SK-N-SH (cell line): ENCODE measurements at regions not wholly inside any gene's neighbourhood (a gene's known extent, or its start where the extent isn't known, plus 50 kb on each side); places are given as distances from the start of the nearest gene placed in this dataset.

ENCODE experiments used
- CTCF ChIA-PET: fragments of 300-600, 350-600 bp; formaldehyde crosslinking; extraction: SDS; loops from one replicate; lab custom pipeline; 2021; lab: Yijun Ruan, JAX
- POLR2A ChIA-PET: fragments of 350-600 bp; sonication (Branson Sonifier 250); formaldehyde crosslinking; extraction: SDS; loops from one replicate; lab custom pipeline; 2020; ENCODE audit warnings: antibody characterized with exemption, inconsistent platforms; lab: Yijun Ruan, JAX
- DNase-seq: peaks from one replicate; pipeline ENCODE4 v3.0.0; 2012
- H2AFZ ChIP-seq: fragments of 200-600 bp; sonication (generic); 2 replicates; pipeline ENCODE4 v1.8.1; 2016; ENCODE audit warnings: antibody characterized with exemption, mild to moderate bottlenecking, low read depth
- H3F3A ChIP-seq: fragments of 200-600 bp; sonication (generic); replicated peaks from 2 replicates; pipeline ENCODE3; 2016; ENCODE audit warnings: antibody characterized with exemption, mild to moderate bottlenecking; ENCODE audit not compliant: insufficient read depth
- H3K27ac ChIP-seq, 2 experiments: fragments of 200-500 bp in 1 of 2; fragments of 200-600 bp in 1 of 2; sonication (Bioruptor generic) in 1 of 2; sonication (generic), shearing (Covaris generic) in 1 of 2; 2 replicates each; pipeline versions ENCODE4 v1.5.1 to v1.6.1; 2014 to 2016; ENCODE audit warnings: low read depth in 2 of 2, inconsistent platforms in 1 of 2, low read length in 1 of 2, mild to moderate bottlenecking in 1 of 2, mixed read lengths in 1 of 2
- H3K27me3 ChIP-seq: fragments of 200-600 bp; sonication (generic), shearing (Covaris generic); 2 replicates; pipeline ENCODE4 v1.6.1; 2016; ENCODE audit warnings: mixed run types; ENCODE audit not compliant: insufficient read depth
- H3K36me3 ChIP-seq, 2 experiments: fragments of 200-500 bp in 1 of 2; fragments of 200-600 bp in 1 of 2; sonication (Bioruptor generic) in 1 of 2; sonication (generic) in 1 of 2; replicated peaks in 1 of 2; 2 replicates each; pipeline versions ENCODE3 to v1.5.1; 2014 to 2016; ENCODE audit warnings: low read length in 1 of 2, mild to moderate bottlenecking in 1 of 2; ENCODE audit not compliant: insufficient read depth in 2 of 2, control insufficient read depth in 1 of 2
- H3K4me1 ChIP-seq, 2 experiments: fragments of 200-500 bp in 1 of 2; fragments of 200-600 bp in 1 of 2; sonication (Bioruptor generic) in 1 of 2; sonication (generic), shearing (Covaris generic) in 1 of 2; 2 replicates each; pipeline versions ENCODE4 v1.5.1 to v1.6.1; 2014 to 2016; ENCODE audit warnings: low read depth in 1 of 2, low read length in 1 of 2, mixed run types in 1 of 2; ENCODE audit not compliant: insufficient read depth in 2 of 2, control insufficient read depth in 1 of 2
- H3K4me2 ChIP-seq: fragments of 200-600 bp; sonication (generic), shearing (Covaris generic); 2 replicates; pipeline ENCODE4 v1.6.1; 2017; ENCODE audit warnings: mixed run types
- H3K4me3 ChIP-seq, 2 experiments: fragments of 200-500 bp in 1 of 2; fragments of 200-600 bp in 1 of 2; sonication (Bioruptor generic) in 1 of 2; sonication (generic), shearing (Covaris generic) in 1 of 2; 2 replicates each; pipeline versions ENCODE4 v1.5.1 to v1.8.1; 2014 to 2016; ENCODE audit warnings: low read depth in 2 of 2, inconsistent platforms in 1 of 2, low read length in 1 of 2, mild to moderate bottlenecking in 1 of 2, mixed read lengths in 1 of 2, moderate library complexity in 1 of 2
- H3K79me2 ChIP-seq: fragments of 200-600 bp; sonication (generic); 2 replicates; pipeline ENCODE4 v1.8.1; 2017; ENCODE audit warnings: mild to moderate bottlenecking; ENCODE audit not compliant: insufficient read depth
- H3K9ac ChIP-seq: fragments of 200-600 bp; sonication (generic); 2 replicates; pipeline ENCODE4 v1.6.1; 2017; ENCODE audit warnings: mixed run types
- H3K9me2 ChIP-seq: fragments of 200-600 bp; sonication (generic); 2 replicates; pipeline ENCODE4 v1.6.1; 2017; ENCODE audit warnings: mixed run types
- H3K9me3 ChIP-seq: fragments of 200-600 bp; sonication (generic); 2 replicates; pipeline ENCODE4 v1.6.1; 2017; ENCODE audit warnings: mixed run types, mild to moderate bottlenecking, moderate library complexity
- H4K20me1 ChIP-seq: fragments of 200-600 bp; sonication (generic); 2 replicates; pipeline ENCODE4 v1.6.1; 2017; ENCODE audit warnings: mild to moderate bottlenecking, mixed run types; ENCODE audit not compliant: insufficient read depth
- ELF1 ChIP-seq: IDR thresholded peaks from 2 replicates; pipeline ENCODE4 v1.4.0; 2012
- EP300 ChIP-seq, 2 experiments: IDR thresholded peaks; 2 replicates each; pipeline versions ENCODE4 v1.4.0 to v1.6.1; 2012; ENCODE audit warnings: borderline replicate concordance in 1 of 2, low read depth in 1 of 2, low read length in 1 of 2
- FOXJ3 ChIP-seq: sonication (generic); formaldehyde crosslinking; IDR thresholded peaks from 2 replicates; pipeline ENCODE4 v1.5.1; 2020; ENCODE audit warnings: mild to moderate bottlenecking, missing genetic modification reagents
- GABPA ChIP-seq: IDR thresholded peaks from 2 replicates; pipeline ENCODE4 v1.4.0; 2012; ENCODE audit warnings: low read depth, mild to moderate bottlenecking
- GATA2 ChIP-seq: sonication (generic); formaldehyde crosslinking; IDR thresholded peaks from 2 replicates; pipeline ENCODE4 v1.5.0; 2020; ENCODE audit warnings: mild to moderate bottlenecking, missing genetic modification reagents
- MAX ChIP-seq: IDR thresholded peaks from 2 replicates; pipeline ENCODE4 v1.4.0; 2012; ENCODE audit warnings: low read depth
- NFIC ChIP-seq: IDR thresholded peaks from 2 replicates; pipeline ENCODE4 v1.4.0; 2012; ENCODE audit warnings: borderline replicate concordance
- NRF1 ChIP-seq: IDR thresholded peaks from 2 replicates; pipeline ENCODE4 v1.6.1; 2012; ENCODE audit warnings: low read depth, mild to moderate bottlenecking, low read length
- PBX3 ChIP-seq: IDR thresholded peaks from 2 replicates; pipeline ENCODE4; 2012
- POLR2AphosphoS5 ChIP-seq: IDR thresholded peaks from 2 replicates; pipeline ENCODE4 v1.6.1; 2012; ENCODE audit warnings: low read depth, low read length
- RAD21 ChIP-seq: IDR thresholded peaks from 2 replicates; pipeline ENCODE4 v1.6.1; 2012; ENCODE audit warnings: mild to moderate bottlenecking, low read length
- REST ChIP-seq: IDR thresholded peaks from 2 replicates; pipeline ENCODE4 v1.6.1; 2012; ENCODE audit warnings: mild to moderate bottlenecking, low read depth, low read length, moderate library complexity
- SIN3A ChIP-seq: IDR thresholded peaks from 2 replicates; pipeline ENCODE4 v1.6.1; 2012; ENCODE audit warnings: low read depth, mild to moderate bottlenecking, low read length, moderate library complexity, borderline replicate concordance
- TEAD4 ChIP-seq: IDR thresholded peaks from 2 replicates; pipeline ENCODE4 v1.4.0; 2012; ENCODE audit warnings: mild to moderate bottlenecking, borderline replicate concordance; ENCODE audit not compliant: insufficient read depth
- YY1 ChIP-seq: IDR thresholded peaks from 2 replicates; pipeline ENCODE4 v1.4.0; 2012; ENCODE audit warnings: low read depth, mild to moderate bottlenecking
- ZBTB33 ChIP-seq: IDR thresholded peaks from 2 replicates; pipeline ENCODE4 v1.4.0; 2012; ENCODE audit warnings: low read depth, borderline replicate concordance
- WGBS: methylation state at CpG from one replicate; pipeline ENCODE4 v1.1.6; 2017; ENCODE audit warnings: low lambda C conversion rate; 5-methylcytosine and 5-hydroxymethylcytosine counted together

GRCh38 chr16:52748741-52749140, 201.8 kb upstream of the TOX3 start:
- H3K27me3 ChIP-seq = no peaks in the 10 kb centered on the region
- no peaks in the 10 kb centered on the region for H3K9me3 ChIP-seq
- no peak overlapping the region for H3K9ac ChIP-seq
- no peaks in the 10 kb centered on the region for H3K79me2 ChIP-seq
- H3K4me3 ChIP-seq = no peak overlapping the region
- no peak for DNase-seq
- no peaks in the 10 kb centered on the region for H4K20me1 ChIP-seq
- TF ChIP-seq POLR2AphosphoS5 (no peak), MAX (no peak), GATA2 (no peak), SIN3A (no peak), PBX3 (no peak), GABPA (no peak), FOXJ3 (no peak), TEAD4 (no peak), ELF1 (no peak), ZBTB33 (no peak), EP300 (IDR thresholded peaks at IDR 0.05; ENCODE audit: borderline replicate concordance in 1 of 2, low read depth in 1 of 2, low read length in 1 of 2) (no peak), RAD21 (no peak), NRF1 (no peak), YY1 (no peak), REST (no peak), NFIC (no peak)
- TF ChIP-seq, all 33 proteins: peak for 0
- 10% methylated on average over 4 of the region's 4 CpGs for WGBS
- Histone ChIP-seq H3K9me2 (no peaks in the 10 kb centered on the region), H3K4me2 (no peak overlapping the region), H3K36me3 (no peaks in the 10 kb centered on the region), H3K27ac (no peak overlapping the region), H2AFZ (no peak overlapping the region), H3K4me1 (no peaks in the 10 kb centered on the region), H3F3A (no peaks in the 10 kb centered on the region)
- POLR2A ChIA-PET = no interaction called here
- CTCF ChIA-PET = interaction anchor here (0.7 to 1.1 kb wide), 2 partner anchors 19 to 53 kb away, joined by 3 read pairs; no protein-coding TSS in a partner anchor
